WTC11 (cell line): ENCODE measurements at regions not wholly inside any gene's neighbourhood (a gene's known extent, or its start where the extent isn't known, plus 50 kb on each side); places are given as distances from the start of the nearest gene placed in this dataset.

ENCODE experiments used
- ATAC-seq: fragments of 200-7000 bp; cut with Tn5 transposase; 2 replicates; pipeline ENCODE4 v1.10.0; 2021; ENCODE audit warnings: mild to moderate bottlenecking, moderate library complexity
- CTCF ChIA-PET: fragments of 300-600 bp; sonication (Branson Sonifier 250); formaldehyde crosslinking; loops from one replicate; lab custom pipeline; 2021; ENCODE audit warnings: antibody characterized with exemption; lab: Charles Lee
- POLR2A ChIA-PET: fragments of 350-600 bp; sonication (Branson Sonifier 250); formaldehyde crosslinking; loops from one replicate; lab custom pipeline; 2021; ENCODE audit warnings: antibody characterized with exemption; lab: Charles Lee
- DNase-seq: peaks from one replicate; pipeline ENCODE4 v3.0.0; 2021; ENCODE audit warnings: low spot score
- H3K27ac Mint-ChIP-seq: 2 replicates; pipeline ENCODE4 v1.8.0; 2021; ENCODE audit warnings: mixed read lengths
- H3K27me3 Mint-ChIP-seq: 2 replicates; pipeline ENCODE4 v1.8.0; 2021; ENCODE audit warnings: low read depth, mild to moderate bottlenecking, moderate library complexity, mixed read lengths
- H3K36me3 Mint-ChIP-seq: 2 replicates; pipeline ENCODE4 v1.8.0; 2021; ENCODE audit warnings: mixed read lengths
- H3K4me1 Mint-ChIP-seq: 2 replicates; pipeline ENCODE4 v1.8.0; 2022; ENCODE audit warnings: mixed read lengths
- H3K4me3 Mint-ChIP-seq: 2 replicates; pipeline ENCODE4 v1.8.0; 2021; ENCODE audit warnings: mild to moderate bottlenecking, moderate library complexity, mixed read lengths
- H3K9me3 Mint-ChIP-seq: 2 replicates; pipeline ENCODE4 v1.8.0; 2021; ENCODE audit warnings: mixed read lengths
- ETV6 ChIP-seq: sonication (generic); formaldehyde crosslinking; IDR thresholded peaks from 2 replicates; pipeline ENCODE4 v1.8.1; 2022; ENCODE audit warnings: mild to moderate bottlenecking, missing genetic modification reagents
- GTF2I ChIP-seq: fragments of 250-450 bp; sonication (Bioruptor Pico); conservative IDR thresholded peaks from 2 replicates; pipeline ENCODE4 v1.4.0; 2021; ENCODE audit warnings: mild to moderate bottlenecking
- KAT7 ChIP-seq: sonication (generic); formaldehyde crosslinking; IDR thresholded peaks from 2 replicates; pipeline ENCODE4 v1.8.1; 2023; ENCODE audit warnings: missing genetic modification reagents, mild to moderate bottlenecking, borderline replicate concordance
- TP53 ChIP-seq: sonication (generic); formaldehyde crosslinking; IDR thresholded peaks from 2 replicates; pipeline ENCODE4 v1.8.1; 2023; ENCODE audit warnings: mild to moderate bottlenecking, missing genetic modification reagents
- ZBTB21 ChIP-seq: sonication (generic); formaldehyde crosslinking; IDR thresholded peaks from 2 replicates; pipeline ENCODE4 v1.8.1; 2023; ENCODE audit warnings: mild to moderate bottlenecking, missing genetic modification reagents, borderline replicate concordance
- ZNF219 ChIP-seq: sonication (generic); formaldehyde crosslinking; IDR thresholded peaks from 2 replicates; pipeline ENCODE4 v1.8.0; 2023; ENCODE audit warnings: missing genetic modification reagents, mild to moderate bottlenecking, borderline replicate concordance
- ZNF263 ChIP-seq: sonication (generic); formaldehyde crosslinking; IDR thresholded peaks from 2 replicates; pipeline ENCODE4 v1.8.1; 2022; ENCODE audit warnings: low read depth, mild to moderate bottlenecking, moderate library complexity, missing genetic modification reagents
- ZNF423 ChIP-seq: fragments of 250-450 bp; sonication (Bioruptor Pico); IDR thresholded peaks from 2 replicates; pipeline ENCODE4 v2.1.2; 2022; ENCODE audit warnings: mild to moderate bottlenecking, moderate library complexity
- TF ChIP-seq, protein P1 (sequence below): sonication (generic); formaldehyde crosslinking; IDR thresholded peaks from 2 replicates; pipeline ENCODE4 v1.8.1; 2022; ENCODE audit warnings: low read depth, mild to moderate bottlenecking, moderate library complexity, missing genetic modification reagents, borderline replicate concordance
- TF ChIP-seq, protein P2 (sequence below): sonication (generic); formaldehyde crosslinking; IDR thresholded peaks from 2 replicates; pipeline ENCODE4 v1.8.0; 2022; ENCODE audit warnings: mild to moderate bottlenecking, missing genetic modification reagents
- TF ChIP-seq, protein P3 (sequence below): sonication (generic); formaldehyde crosslinking; IDR thresholded peaks from 2 replicates; pipeline ENCODE4 v1.8.0; 2022; ENCODE audit warnings: missing genetic modification reagents
- TF ChIP-seq, protein P4 (sequence below): fragments of 250-450 bp; sonication (Bioruptor Pico); IDR thresholded peaks from 2 replicates; pipeline ENCODE4 v1.9.0; 2021; ENCODE audit warnings: mild to moderate bottlenecking
- TF ChIP-seq, protein P5 (sequence below): fragments of 250-450 bp; sonication (Bioruptor Pico); IDR thresholded peaks from 2 replicates; pipeline ENCODE4 v2.1.2; 2022; ENCODE audit warnings: mild to moderate bottlenecking, moderate library complexity
- TF ChIP-seq, protein P6 (sequence below): sonication (generic); formaldehyde crosslinking; IDR thresholded peaks from 2 replicates; pipeline ENCODE4 v1.8.1; 2023; ENCODE audit warnings: mild to moderate bottlenecking, missing genetic modification reagents
- TF ChIP-seq, protein P7 (sequence below): sonication (generic); formaldehyde crosslinking; conservative IDR thresholded peaks from 2 replicates; pipeline ENCODE4 v1.8.1; 2023; ENCODE audit warnings: mild to moderate bottlenecking, low read depth, missing genetic modification reagents, moderate library complexity

GRCh38 chr1:221074332-221074731, 195.1 kb downstream of the HLX start:
- Mint-ChIP-seq H3K27me3 (no peaks in the 10 kb centered on the region), H3K4me1 (no peaks in the 10 kb centered on the region), H3K9me3 (peaks cover 20% of the 10 kb centered on the region), H3K27ac (no peak overlapping the region), H3K36me3 (peaks cover 5% of the 10 kb centered on the region; the same call in 1 of the 2 replicates), H3K4me3 (no peak overlapping the region)
- DNase-seq (no peak), ATAC-seq (no peak)
- CTCF ChIA-PET = no interaction called here
- POLR2A ChIA-PET = interaction anchor here (0.8 kb wide), 1 partner anchor 74 kb away, joined by 3 read pairs; no protein-coding TSS in a partner anchor
- TF ChIP-seq ETV6 (CRISPR knock-in tag) = no peak
- TF ChIP-seq, protein P1, sequence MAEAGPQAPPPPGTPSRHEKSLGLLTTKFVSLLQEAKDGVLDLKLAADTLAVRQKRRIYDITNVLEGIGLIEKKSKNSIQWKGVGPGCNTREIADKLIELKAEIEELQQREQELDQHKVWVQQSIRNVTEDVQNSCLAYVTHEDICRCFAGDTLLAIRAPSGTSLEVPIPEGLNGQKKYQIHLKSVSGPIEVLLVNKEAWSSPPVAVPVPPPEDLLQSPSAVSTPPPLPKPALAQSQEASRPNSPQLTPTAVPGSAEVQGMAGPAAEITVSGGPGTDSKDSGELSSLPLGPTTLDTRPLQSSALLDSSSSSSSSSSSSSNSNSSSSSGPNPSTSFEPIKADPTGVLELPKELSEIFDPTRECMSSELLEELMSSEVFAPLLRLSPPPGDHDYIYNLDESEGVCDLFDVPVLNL (CRISPR knock-in tag) = no peak
- no peak for TF ChIP-seq ZNF263

GRCh38 chr1:221075911-221076310, 196.7 kb downstream of the HLX start:
- ChIA-PET POLR2A (no interaction called here), CTCF (no interaction called here)
- H3K27me3 Mint-ChIP-seq = no peaks in the 10 kb centered on the region

More at GRCh38 chr1:221075911-221076310, 196.7 kb downstream of the HLX start:
- no peak for DNase-seq
- 0 out of 2 replicates have a peak overlapping the region, but pooled peaks have one; percentile 17 for H3K27ac Mint-ChIP-seq
- TF ChIP-seq, protein P2, sequence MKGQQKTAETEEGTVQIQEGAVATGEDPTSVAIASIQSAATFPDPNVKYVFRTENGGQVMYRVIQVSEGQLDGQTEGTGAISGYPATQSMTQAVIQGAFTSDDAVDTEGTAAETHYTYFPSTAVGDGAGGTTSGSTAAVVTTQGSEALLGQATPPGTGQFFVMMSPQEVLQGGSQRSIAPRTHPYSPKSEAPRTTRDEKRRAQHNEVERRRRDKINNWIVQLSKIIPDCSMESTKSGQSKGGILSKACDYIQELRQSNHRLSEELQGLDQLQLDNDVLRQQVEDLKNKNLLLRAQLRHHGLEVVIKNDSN = no peak
- TF ChIP-seq GTF2I (CRISPR knock-in tag) = no peak
- TF ChIP-seq TP53 (CRISPR knock-in tag) = no peak
- TF ChIP-seq, protein P3, sequence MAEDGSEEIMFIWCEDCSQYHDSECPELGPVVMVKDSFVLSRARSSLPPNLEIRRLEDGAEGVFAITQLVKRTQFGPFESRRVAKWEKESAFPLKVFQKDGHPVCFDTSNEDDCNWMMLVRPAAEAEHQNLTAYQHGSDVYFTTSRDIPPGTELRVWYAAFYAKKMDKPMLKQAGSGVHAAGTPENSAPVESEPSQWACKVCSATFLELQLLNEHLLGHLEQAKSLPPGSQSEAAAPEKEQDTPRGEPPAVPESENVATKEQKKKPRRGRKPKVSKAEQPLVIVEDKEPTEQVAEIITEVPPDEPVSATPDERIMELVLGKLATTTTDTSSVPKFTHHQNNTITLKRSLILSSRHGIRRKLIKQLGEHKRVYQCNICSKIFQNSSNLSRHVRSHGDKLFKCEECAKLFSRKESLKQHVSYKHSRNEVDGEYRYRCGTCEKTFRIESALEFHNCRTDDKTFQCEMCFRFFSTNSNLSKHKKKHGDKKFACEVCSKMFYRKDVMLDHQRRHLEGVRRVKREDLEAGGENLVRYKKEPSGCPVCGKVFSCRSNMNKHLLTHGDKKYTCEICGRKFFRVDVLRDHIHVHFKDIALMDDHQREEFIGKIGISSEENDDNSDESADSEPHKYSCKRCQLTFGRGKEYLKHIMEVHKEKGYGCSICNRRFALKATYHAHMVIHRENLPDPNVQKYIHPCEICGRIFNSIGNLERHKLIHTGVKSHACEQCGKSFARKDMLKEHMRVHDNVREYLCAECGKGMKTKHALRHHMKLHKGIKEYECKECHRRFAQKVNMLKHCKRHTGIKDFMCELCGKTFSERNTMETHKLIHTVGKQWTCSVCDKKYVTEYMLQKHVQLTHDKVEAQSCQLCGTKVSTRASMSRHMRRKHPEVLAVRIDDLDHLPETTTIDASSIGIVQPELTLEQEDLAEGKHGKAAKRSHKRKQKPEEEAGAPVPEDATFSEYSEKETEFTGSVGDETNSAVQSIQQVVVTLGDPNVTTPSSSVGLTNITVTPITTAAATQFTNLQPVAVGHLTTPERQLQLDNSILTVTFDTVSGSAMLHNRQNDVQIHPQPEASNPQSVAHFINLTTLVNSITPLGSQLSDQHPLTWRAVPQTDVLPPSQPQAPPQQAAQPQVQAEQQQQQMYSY (CRISPR knock-in tag) = no peak
- no peak for TF ChIP-seq KAT7 (CRISPR knock-in tag)
- no peak for TF ChIP-seq ZBTB21 (CRISPR knock-in tag)
- TF ChIP-seq, protein P4, sequence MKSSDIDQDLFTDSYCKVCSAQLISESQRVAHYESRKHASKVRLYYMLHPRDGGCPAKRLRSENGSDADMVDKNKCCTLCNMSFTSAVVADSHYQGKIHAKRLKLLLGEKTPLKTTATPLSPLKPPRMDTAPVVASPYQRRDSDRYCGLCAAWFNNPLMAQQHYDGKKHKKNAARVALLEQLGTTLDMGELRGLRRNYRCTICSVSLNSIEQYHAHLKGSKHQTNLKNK (CRISPR knock-in tag) = no peak
- TF ChIP-seq ZNF423 (CRISPR knock-in tag) = no peak
- no peak for TF ChIP-seq ZNF219 (CRISPR knock-in tag)
- TF ChIP-seq, protein P5, sequence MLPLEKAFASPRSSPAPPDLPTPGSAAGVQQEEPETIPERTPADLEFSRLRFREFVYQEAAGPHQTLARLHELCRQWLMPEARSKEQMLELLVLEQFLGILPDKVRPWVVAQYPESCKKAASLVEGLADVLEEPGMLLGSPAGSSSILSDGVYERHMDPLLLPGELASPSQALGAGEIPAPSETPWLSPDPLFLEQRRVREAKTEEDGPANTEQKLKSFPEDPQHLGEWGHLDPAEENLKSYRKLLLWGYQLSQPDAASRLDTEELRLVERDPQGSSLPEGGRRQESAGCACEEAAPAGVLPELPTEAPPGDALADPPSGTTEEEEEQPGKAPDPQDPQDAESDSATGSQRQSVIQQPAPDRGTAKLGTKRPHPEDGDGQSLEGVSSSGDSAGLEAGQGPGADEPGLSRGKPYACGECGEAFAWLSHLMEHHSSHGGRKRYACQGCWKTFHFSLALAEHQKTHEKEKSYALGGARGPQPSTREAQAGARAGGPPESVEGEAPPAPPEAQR (CRISPR knock-in tag) = no peak
- TF ChIP-seq, protein P6, sequence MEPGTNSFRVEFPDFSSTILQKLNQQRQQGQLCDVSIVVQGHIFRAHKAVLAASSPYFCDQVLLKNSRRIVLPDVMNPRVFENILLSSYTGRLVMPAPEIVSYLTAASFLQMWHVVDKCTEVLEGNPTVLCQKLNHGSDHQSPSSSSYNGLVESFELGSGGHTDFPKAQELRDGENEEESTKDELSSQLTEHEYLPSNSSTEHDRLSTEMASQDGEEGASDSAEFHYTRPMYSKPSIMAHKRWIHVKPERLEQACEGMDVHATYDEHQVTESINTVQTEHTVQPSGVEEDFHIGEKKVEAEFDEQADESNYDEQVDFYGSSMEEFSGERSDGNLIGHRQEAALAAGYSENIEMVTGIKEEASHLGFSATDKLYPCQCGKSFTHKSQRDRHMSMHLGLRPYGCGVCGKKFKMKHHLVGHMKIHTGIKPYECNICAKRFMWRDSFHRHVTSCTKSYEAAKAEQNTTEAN (CRISPR knock-in tag) = no peak
- TF ChIP-seq, protein P7, sequence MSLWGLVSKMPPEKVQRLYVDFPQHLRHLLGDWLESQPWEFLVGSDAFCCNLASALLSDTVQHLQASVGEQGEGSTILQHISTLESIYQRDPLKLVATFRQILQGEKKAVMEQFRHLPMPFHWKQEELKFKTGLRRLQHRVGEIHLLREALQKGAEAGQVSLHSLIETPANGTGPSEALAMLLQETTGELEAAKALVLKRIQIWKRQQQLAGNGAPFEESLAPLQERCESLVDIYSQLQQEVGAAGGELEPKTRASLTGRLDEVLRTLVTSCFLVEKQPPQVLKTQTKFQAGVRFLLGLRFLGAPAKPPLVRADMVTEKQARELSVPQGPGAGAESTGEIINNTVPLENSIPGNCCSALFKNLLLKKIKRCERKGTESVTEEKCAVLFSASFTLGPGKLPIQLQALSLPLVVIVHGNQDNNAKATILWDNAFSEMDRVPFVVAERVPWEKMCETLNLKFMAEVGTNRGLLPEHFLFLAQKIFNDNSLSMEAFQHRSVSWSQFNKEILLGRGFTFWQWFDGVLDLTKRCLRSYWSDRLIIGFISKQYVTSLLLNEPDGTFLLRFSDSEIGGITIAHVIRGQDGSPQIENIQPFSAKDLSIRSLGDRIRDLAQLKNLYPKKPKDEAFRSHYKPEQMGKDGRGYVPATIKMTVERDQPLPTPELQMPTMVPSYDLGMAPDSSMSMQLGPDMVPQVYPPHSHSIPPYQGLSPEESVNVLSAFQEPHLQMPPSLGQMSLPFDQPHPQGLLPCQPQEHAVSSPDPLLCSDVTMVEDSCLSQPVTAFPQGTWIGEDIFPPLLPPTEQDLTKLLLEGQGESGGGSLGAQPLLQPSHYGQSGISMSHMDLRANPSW = no peak
- no peaks in the 10 kb centered on the region for H3K4me1 Mint-ChIP-seq
- H3K4me3 Mint-ChIP-seq = no peak overlapping the region
- no peak for ATAC-seq
- H3K36me3 Mint-ChIP-seq = peaks cover 5% of the 10 kb centered on the region; the same call in 1 of the 2 replicates
- H3K9me3 Mint-ChIP-seq = peaks cover 20% of the 10 kb centered on the region
